ENCODE measurements at regions not wholly inside any gene's neighbourhood (a gene's known extent, or its start where the extent isn't known, plus 50 kb on each side); places are given as distances from the start of the nearest gene placed in this dataset.

DNA sequence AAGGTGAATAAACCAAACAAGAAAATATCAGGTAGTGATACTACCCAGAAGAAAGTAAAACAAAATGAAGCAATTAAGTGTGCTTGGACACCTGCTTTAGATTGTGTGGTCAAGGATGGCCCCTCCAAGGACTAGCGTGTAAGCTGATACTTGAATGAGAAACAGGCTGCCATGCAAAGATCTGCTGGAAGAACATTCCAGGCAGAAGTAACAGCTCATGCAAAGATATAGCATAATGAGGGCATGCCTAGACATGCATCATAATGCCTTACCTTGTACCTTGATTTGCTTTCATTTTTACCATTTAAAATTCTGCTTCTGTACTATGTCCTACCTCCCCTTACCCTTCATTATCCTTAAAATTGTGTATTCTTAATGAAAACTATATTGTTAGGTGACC lies 74.8 kb upstream of the HDAC9 start:
- DNase-seq = no peak

DNA sequence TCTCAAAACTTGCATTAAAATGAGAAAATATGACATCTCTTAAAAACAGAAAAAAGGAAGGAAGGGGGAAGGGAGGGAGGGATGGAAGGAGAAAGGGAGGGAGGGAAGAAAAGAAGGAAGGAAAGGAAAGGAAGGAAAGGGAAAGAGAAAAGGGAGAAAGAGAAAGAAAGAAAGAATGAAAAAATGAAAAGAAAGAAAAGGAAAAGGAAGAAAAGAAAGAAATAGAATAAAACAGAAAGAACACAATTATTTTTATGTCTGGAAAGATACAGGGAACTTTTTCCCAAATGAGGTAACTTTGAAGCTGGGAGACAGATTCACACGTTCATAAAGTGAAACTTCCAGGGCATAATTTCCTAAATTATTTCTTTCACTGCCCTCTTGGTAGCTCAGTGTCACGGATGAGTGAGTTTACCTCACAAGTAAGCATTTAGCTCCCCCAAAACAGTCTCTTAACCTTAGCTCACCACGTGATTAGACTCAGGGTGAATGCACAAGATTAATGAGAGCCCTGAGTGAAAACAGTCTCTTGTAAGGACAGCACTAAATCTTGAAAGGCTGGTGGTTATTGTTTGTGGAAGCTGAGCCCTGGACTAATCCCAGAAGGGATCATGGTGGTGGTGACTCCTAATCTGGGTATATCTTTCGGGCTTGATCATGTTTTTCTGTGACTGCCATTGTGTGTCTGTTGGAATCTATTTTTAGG lies 74.1 kb upstream of the HDAC9 start:
- DNase-seq = no peak

DNA sequence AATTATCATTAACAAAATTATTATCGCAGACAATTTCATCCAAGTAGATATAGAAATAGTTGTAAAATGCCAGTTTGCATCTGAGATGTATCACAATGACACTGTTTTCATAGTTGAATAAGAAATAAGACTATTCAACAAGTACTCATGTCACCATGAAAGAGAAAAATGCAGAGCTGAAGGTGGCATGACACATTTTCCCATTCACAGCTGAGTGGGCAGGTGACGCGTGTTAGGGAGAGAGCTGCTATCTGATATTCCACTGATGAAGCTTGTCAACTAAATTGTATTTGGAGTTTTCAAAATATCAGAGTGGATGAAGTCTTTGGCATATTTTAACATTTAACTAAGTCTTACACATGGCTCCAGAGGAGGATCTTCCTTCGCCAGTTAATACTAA lies 70.3 kb upstream of the HDAC9 start:
- DNase-seq = no peak

DNA sequence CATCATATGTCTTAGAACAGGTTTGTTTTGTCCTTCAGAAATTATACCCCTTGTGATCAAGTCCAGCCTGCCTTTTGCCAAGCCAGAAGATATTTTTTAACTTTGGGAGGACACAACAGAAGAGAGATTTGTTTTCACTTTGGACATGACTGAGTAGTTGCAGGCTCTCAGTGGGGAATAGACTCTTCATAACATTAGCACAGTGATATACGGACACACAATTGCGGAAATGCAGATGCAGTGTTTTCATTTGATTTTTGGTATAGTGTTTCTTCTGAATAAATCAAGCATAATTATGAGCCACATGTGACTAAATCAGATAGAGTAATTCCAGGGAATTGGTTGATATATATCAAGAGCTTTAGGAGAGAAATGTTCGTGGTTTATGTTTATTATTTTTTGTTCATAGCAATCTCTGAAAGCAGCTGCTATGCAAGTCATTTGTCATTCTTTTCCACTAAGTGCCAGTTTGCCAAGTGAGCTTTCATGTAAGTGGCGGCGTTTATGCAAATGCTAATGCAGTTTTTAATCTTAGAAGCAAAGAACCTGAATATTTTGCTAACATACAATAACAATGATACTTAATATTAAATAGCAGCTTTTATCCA lies 69.6 kb upstream of the HDAC9 start:
- no peak for DNase-seq

DNA sequence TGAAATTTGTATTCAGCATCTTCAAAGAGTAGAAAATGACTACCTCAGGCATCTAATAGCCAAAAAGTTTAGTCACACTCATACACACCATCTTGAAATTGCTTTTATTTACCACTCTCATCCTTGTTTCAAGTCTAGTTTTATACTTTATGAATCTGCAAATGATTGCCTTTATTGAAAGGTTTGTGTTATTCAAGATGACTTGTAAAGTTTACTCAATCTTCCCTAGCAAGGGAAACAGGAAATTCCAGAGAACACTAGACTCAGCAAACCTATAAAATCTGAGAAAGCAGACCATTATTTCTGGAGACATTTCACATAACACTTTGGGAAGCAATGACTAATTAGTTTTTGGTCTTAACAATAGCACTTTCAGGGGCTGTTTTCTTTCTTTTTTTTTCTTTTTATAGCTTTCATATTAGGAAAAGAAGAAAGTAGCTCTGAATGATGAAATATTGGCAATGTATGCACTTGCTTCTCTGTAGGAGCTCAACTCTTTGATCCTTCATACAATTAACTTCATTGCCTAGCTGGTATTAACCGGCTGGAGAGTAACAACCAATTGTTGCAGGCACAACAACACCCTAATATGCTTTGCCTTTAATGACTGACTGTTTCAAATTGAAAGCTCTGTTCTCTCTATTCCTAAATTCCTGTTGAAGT lies 68.9 kb upstream of the HDAC9 start:
- no peak for DNase-seq

DNA sequence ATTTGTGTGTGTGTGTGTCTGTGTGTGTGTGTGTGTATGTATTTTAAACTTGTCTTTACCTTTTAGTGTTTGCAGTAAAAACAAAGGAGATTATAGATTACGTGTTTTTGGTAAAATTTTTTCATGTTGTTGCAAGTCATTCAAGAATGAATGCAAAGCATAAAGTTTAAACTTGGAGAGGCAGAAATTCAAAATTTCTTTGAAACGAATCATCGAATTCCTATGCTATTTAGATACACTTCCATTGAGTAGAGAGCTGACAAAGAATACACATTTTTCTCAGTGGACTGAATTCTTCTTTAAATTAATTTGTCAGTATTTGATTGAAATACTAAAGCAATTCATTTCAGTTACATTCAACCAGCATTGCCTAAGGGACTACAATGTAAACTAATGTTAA lies 66.0 kb upstream of the HDAC9 start:
- no peak for DNase-seq

DNA sequence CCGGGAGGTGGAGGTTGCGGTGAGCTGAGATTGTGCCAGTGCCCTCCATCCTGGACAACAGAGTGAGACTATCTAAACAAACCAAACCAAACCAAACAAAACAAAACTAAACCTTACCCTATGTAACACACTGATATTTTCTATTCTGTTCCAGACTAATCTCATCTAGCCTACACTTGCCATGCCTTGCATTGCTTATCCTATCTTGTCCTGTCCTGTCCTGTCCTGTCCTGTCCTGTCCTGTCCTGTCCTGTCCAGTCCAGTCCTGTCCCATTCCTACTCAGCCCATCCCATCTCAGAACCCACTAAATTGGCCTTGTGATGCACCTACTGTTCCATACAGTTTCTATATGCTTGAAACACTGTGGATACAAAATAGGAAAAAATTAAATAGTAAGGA lies 64.7 kb upstream of the HDAC9 start:
- DNase-seq = no peak

DNA sequence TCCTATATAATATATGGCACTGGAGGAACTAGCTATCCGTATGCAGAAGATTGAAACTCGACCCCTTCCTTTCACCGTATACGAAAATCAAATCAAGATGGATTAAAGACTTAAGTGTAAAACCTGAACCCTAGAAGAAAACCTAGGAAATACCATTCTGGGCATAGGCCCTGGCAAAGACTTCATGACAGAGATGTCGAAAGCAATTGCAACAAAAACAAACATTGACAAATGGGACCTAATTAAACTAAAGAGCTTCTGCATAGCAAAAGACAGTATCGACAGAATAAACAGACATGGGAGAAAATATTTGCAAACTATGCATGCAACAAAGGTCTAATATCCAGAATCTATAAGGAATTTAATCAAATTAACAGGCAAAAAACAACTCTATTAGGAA lies 61.4 kb upstream of the HDAC9 start:
- DNase-seq = no peak

DNA sequence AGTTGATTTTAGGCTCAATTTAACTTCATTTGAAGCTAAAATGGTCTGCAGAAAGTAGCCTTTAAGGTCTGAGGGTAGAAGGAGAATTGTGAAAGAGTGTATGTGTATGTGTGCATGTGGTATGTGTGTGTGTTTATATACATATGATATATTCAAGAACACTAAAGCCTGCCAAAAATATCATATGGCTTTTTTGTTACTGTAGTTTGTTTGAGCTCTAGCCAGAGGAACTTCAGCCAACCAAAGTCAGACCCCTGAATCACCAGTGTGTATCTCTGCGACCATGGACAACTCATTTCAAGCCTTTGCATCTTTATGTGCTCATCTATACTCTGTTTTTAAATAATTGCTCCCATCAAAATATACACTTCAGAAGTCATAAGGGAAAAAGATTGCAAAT lies 58.4 kb upstream of the HDAC9 start:
- no peak for DNase-seq

DNA sequence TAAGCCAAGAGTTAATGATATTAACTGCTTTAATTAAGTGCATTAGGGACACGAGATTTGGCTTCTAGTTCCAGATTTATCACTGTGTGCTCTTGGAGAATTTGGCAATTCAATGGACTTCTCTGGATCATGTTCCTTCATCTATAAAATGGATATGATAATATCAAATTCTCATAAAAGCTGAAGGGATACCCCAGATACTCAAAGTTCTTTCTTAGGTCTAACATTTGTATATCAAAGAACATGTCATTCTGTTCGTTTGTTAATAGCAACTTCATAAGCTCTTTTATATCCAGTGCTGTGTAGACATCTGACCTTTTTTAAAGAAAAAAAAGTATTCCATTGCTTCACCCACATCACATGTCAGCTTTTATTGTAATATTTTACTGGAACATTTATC lies 54.6 kb upstream of the HDAC9 start:
- DNase-seq = no peak

DNA sequence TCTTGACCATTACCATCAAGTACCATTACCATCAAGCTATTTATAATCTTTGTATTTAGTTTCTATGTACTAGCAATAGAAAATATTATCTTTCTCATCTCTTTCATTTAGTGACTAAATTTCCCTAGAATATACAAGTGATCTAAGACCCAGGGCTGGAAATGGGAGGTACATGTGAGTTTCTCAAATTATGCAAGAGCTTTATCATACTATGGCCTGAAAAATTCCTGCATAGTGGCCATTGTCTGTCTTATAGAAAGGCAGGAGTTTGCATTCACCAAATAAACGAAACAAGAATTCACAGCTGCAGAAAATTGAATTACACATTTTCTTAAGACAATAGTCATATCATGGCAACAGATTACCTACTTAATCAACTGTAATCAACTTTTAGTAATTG lies 50.7 kb upstream of the HDAC9 start:
- no peak for DNase-seq

DNA sequence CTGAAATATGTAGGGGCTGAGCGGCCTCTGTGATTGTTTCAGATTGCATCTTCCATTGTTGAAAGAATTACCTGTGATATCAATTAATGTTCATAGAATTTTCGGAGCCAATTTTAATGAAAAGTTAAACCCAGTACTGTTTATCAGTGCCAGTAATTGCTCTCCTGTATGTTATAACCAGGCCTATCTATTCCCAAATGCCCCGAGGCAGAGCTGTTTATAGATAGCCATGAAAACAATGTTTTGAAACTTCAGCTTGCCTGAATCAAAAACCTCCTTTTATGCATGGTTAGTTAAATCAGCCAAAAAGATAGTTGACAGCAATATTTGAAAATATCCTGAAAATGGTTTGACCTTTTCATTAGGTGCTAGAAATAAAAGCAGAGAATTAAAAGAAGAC lies 50.1 kb upstream of the HDAC9 start:
- DNase-seq = no peak

Measured in CD4-positive, alpha-beta T cell treated with Interleukin-4 for 1 hour (primary cell).